ENCODE measurements at regions not wholly inside any gene's neighbourhood (a gene's known extent, or its start where the extent isn't known, plus 50 kb on each side); places are given as distances from the start of the nearest gene placed in this dataset.

- DNase-seq: no peak
Measured at GRCh38 chr2:6301426-6301825, 564.3 kb downstream of the CMPK2 start.

- no peak for DNase-seq
Measured at GRCh38 chr2:6308986-6309385, 556.7 kb downstream of the CMPK2 start.

- no peak for DNase-seq
Measured at GRCh38 chr2:6309415-6310255, 556.1 kb downstream of the CMPK2 start.

- DNase-seq: no peak
Measured at GRCh38 chr2:6310256-6311215, 555.2 kb downstream of the CMPK2 start.

- no peak for DNase-seq
Measured at GRCh38 chr2:6312367-6312766, 553.3 kb downstream of the CMPK2 start.

- no peak for DNase-seq
Measured at GRCh38 chr2:6314218-6314960, 551.3 kb downstream of the CMPK2 start.

GRCh38 chr2:6325616-6326015, 540.1 kb downstream of the CMPK2 start:
- DNase-seq: no peak

GRCh38 chr2:6326958-6327357, 538.7 kb downstream of the CMPK2 start:
- no peak for DNase-seq

- no peak for DNase-seq
Measured at GRCh38 chr2:6336752-6337471, 528.8 kb downstream of the CMPK2 start.

GRCh38 chr2:6337472-6337820, 528.3 kb downstream of the CMPK2 start:
- DNase-seq: no peak

GRCh38 chr2:6341588-6342129, 524.0 kb downstream of the CMPK2 start:
- DNase-seq: no peak

GRCh38 chr2:6342273-6342920, 523.3 kb downstream of the CMPK2 start:
- no peak for DNase-seq

GRCh38 chr2:6343076-6343475, 522.6 kb downstream of the CMPK2 start:
- no peak for DNase-seq

GRCh38 chr2:6352247-6352646, 513.5 kb downstream of the CMPK2 start:
- DNase-seq: no peak

- DNase-seq: peak; percentile 11
Measured at GRCh38 chr2:6352906-6353515, 512.7 kb downstream of the CMPK2 start.

- DNase-seq: no peak
Measured at GRCh38 chr2:6353669-6354068, 512.0 kb downstream of the CMPK2 start.

GRCh38 chr2:6354546-6354945, 511.2 kb downstream of the CMPK2 start:
- DNase-seq: no peak

- DNase-seq: no peak
Measured at GRCh38 chr2:6355886-6356761, 509.6 kb downstream of the CMPK2 start.

- DNase-seq: no peak
Measured at GRCh38 chr2:6358546-6358945, 507.2 kb downstream of the CMPK2 start.

GRCh38 chr2:6358985-6359384, 506.7 kb downstream of the CMPK2 start:
- DNase-seq: no peak
